SK-N-SH (cell line): ENCODE measurements at regions not wholly inside any gene's neighbourhood (a gene's known extent, or its start where the extent isn't known, plus 50 kb on each side); places are given as distances from the start of the nearest gene placed in this dataset.

Source experiments
- CTCF ChIA-PET: fragments of 300-600, 350-600 bp; formaldehyde crosslinking; extraction: SDS; loops from one replicate; lab custom pipeline; 2021; lab: Yijun Ruan, JAX
- POLR2A ChIA-PET: fragments of 350-600 bp; sonication (Branson Sonifier 250); formaldehyde crosslinking; extraction: SDS; loops from one replicate; lab custom pipeline; 2020; ENCODE audit warnings: antibody characterized with exemption, inconsistent platforms; lab: Yijun Ruan, JAX
- DNase-seq: peaks from one replicate; pipeline ENCODE4 v3.0.0; 2012
- H2AFZ ChIP-seq: fragments of 200-600 bp; sonication (generic); 2 replicates; pipeline ENCODE4 v1.8.1; 2016; ENCODE audit warnings: antibody characterized with exemption, mild to moderate bottlenecking, low read depth
- H3F3A ChIP-seq: fragments of 200-600 bp; sonication (generic); replicated peaks from 2 replicates; pipeline ENCODE3; 2016; ENCODE audit warnings: antibody characterized with exemption, mild to moderate bottlenecking; ENCODE audit not compliant: insufficient read depth
- H3K27ac ChIP-seq, 2 experiments: fragments of 200-500 bp in 1 of 2; fragments of 200-600 bp in 1 of 2; sonication (Bioruptor generic) in 1 of 2; sonication (generic), shearing (Covaris generic) in 1 of 2; 2 replicates each; pipeline versions ENCODE4 v1.5.1 to v1.6.1; 2014 to 2016; ENCODE audit warnings: low read depth in 2 of 2, inconsistent platforms in 1 of 2, low read length in 1 of 2, mild to moderate bottlenecking in 1 of 2, mixed read lengths in 1 of 2
- H3K27me3 ChIP-seq: fragments of 200-600 bp; sonication (generic), shearing (Covaris generic); 2 replicates; pipeline ENCODE4 v1.6.1; 2016; ENCODE audit warnings: mixed run types; ENCODE audit not compliant: insufficient read depth
- H3K36me3 ChIP-seq, 2 experiments: fragments of 200-500 bp in 1 of 2; fragments of 200-600 bp in 1 of 2; sonication (Bioruptor generic) in 1 of 2; sonication (generic) in 1 of 2; replicated peaks in 1 of 2; 2 replicates each; pipeline versions ENCODE3 to v1.5.1; 2014 to 2016; ENCODE audit warnings: low read length in 1 of 2, mild to moderate bottlenecking in 1 of 2; ENCODE audit not compliant: insufficient read depth in 2 of 2, control insufficient read depth in 1 of 2
- H3K4me1 ChIP-seq, 2 experiments: fragments of 200-500 bp in 1 of 2; fragments of 200-600 bp in 1 of 2; sonication (Bioruptor generic) in 1 of 2; sonication (generic), shearing (Covaris generic) in 1 of 2; 2 replicates each; pipeline versions ENCODE4 v1.5.1 to v1.6.1; 2014 to 2016; ENCODE audit warnings: low read depth in 1 of 2, low read length in 1 of 2, mixed run types in 1 of 2; ENCODE audit not compliant: insufficient read depth in 2 of 2, control insufficient read depth in 1 of 2
- H3K4me2 ChIP-seq: fragments of 200-600 bp; sonication (generic), shearing (Covaris generic); 2 replicates; pipeline ENCODE4 v1.6.1; 2017; ENCODE audit warnings: mixed run types
- H3K4me3 ChIP-seq, 2 experiments: fragments of 200-500 bp in 1 of 2; fragments of 200-600 bp in 1 of 2; sonication (Bioruptor generic) in 1 of 2; sonication (generic), shearing (Covaris generic) in 1 of 2; 2 replicates each; pipeline versions ENCODE4 v1.5.1 to v1.8.1; 2014 to 2016; ENCODE audit warnings: low read depth in 2 of 2, inconsistent platforms in 1 of 2, low read length in 1 of 2, mild to moderate bottlenecking in 1 of 2, mixed read lengths in 1 of 2, moderate library complexity in 1 of 2
- H3K79me2 ChIP-seq: fragments of 200-600 bp; sonication (generic); 2 replicates; pipeline ENCODE4 v1.8.1; 2017; ENCODE audit warnings: mild to moderate bottlenecking; ENCODE audit not compliant: insufficient read depth
- H3K9ac ChIP-seq: fragments of 200-600 bp; sonication (generic); 2 replicates; pipeline ENCODE4 v1.6.1; 2017; ENCODE audit warnings: mixed run types
- H3K9me2 ChIP-seq: fragments of 200-600 bp; sonication (generic); 2 replicates; pipeline ENCODE4 v1.6.1; 2017; ENCODE audit warnings: mixed run types
- H3K9me3 ChIP-seq: fragments of 200-600 bp; sonication (generic); 2 replicates; pipeline ENCODE4 v1.6.1; 2017; ENCODE audit warnings: mixed run types, mild to moderate bottlenecking, moderate library complexity
- H4K20me1 ChIP-seq: fragments of 200-600 bp; sonication (generic); 2 replicates; pipeline ENCODE4 v1.6.1; 2017; ENCODE audit warnings: mild to moderate bottlenecking, mixed run types; ENCODE audit not compliant: insufficient read depth
- CHD2 ChIP-seq: fragments of 150-350 bp; IDR thresholded peaks from 2 replicates; pipeline ENCODE4 v1.6.1; 2018; ENCODE audit warnings: low read length; ENCODE audit not compliant: partially characterized antibody
- CTCF ChIP-seq: fragments of 200-600 bp; sonication (generic); IDR thresholded peaks from 2 replicates; pipeline ENCODE4 v1.6.1; 2017; ENCODE audit warnings: antibody characterized with exemption, mild to moderate bottlenecking, moderate library complexity
- ELF1 ChIP-seq: IDR thresholded peaks from 2 replicates; pipeline ENCODE4 v1.4.0; 2012
- FOXJ3 ChIP-seq: sonication (generic); formaldehyde crosslinking; IDR thresholded peaks from 2 replicates; pipeline ENCODE4 v1.5.1; 2020; ENCODE audit warnings: mild to moderate bottlenecking, missing genetic modification reagents
- FOXM1 ChIP-seq: IDR thresholded peaks from 2 replicates; pipeline ENCODE4 v1.4.0; 2012; ENCODE audit warnings: low read depth, mild to moderate bottlenecking
- GABPA ChIP-seq: IDR thresholded peaks from 2 replicates; pipeline ENCODE4 v1.4.0; 2012; ENCODE audit warnings: low read depth, mild to moderate bottlenecking
- IRF3 ChIP-seq: fragments of 150-350 bp; IDR thresholded peaks from 2 replicates; pipeline ENCODE4 v1.6.1; 2016; ENCODE audit warnings: mild to moderate bottlenecking, low read depth, low read length
- MAX ChIP-seq: IDR thresholded peaks from 2 replicates; pipeline ENCODE4 v1.4.0; 2012; ENCODE audit warnings: low read depth
- NFIC ChIP-seq: IDR thresholded peaks from 2 replicates; pipeline ENCODE4 v1.4.0; 2012; ENCODE audit warnings: borderline replicate concordance
- NRF1 ChIP-seq: IDR thresholded peaks from 2 replicates; pipeline ENCODE4 v1.6.1; 2012; ENCODE audit warnings: low read depth, mild to moderate bottlenecking, low read length
- PBX3 ChIP-seq: IDR thresholded peaks from 2 replicates; pipeline ENCODE4; 2012
- RAD21 ChIP-seq: IDR thresholded peaks from 2 replicates; pipeline ENCODE4 v1.6.1; 2012; ENCODE audit warnings: mild to moderate bottlenecking, low read length
- RCOR1 ChIP-seq: fragments of 150-350 bp; IDR thresholded peaks from 2 replicates; pipeline ENCODE4 v1.6.1; 2017; ENCODE audit warnings: antibody characterized with exemption, low read length
- SMC3 ChIP-seq: IDR thresholded peaks from 2 replicates; pipeline ENCODE4 v1.6.1; 2012; ENCODE audit warnings: low read depth, low read length, improper control_type of control experiment
- TAF1 ChIP-seq: IDR thresholded peaks from 2 replicates; pipeline ENCODE4 v1.6.1; 2012; ENCODE audit warnings: low read depth, mild to moderate bottlenecking, low read length, moderate library complexity, borderline replicate concordance
- TCF12 ChIP-seq: IDR thresholded peaks from 2 replicates; pipeline ENCODE4 v1.4.0; 2012
- ZBTB33 ChIP-seq: IDR thresholded peaks from 2 replicates; pipeline ENCODE4 v1.4.0; 2012; ENCODE audit warnings: low read depth, borderline replicate concordance

GRCh38 chr12:102301547-102301946 lies 103.9 kb upstream of the PMCH start:
- no peak overlapping the region for H3K27ac ChIP-seq
- CTCF ChIA-PET = no interaction called here
- H2AFZ ChIP-seq = no peak overlapping the region
- DNase-seq = no peak
- H3K4me3 ChIP-seq = no peak overlapping the region
- 0 out of 2 replicates have a peak, but pooled peaks cover 4% of the 10 kb centered on the region for H3K9me3 ChIP-seq
- no peaks in the 10 kb centered on the region for H3K27me3 ChIP-seq
- H3F3A ChIP-seq = peaks cover 3% of the 10 kb centered on the region
- H4K20me1 ChIP-seq = no peaks in the 10 kb centered on the region
- POLR2A ChIA-PET = no interaction called here
- no peaks in the 10 kb centered on the region for H3K79me2 ChIP-seq
- H3K9me2 ChIP-seq = no peaks in the 10 kb centered on the region
- no peak overlapping the region for H3K4me2 ChIP-seq
- H3K9ac ChIP-seq = no peak overlapping the region
- H3K4me1 ChIP-seq = no peaks in the 10 kb centered on the region
- no peak for TF ChIP-seq NFIC
- no peak for TF ChIP-seq FOXM1
- no peak for TF ChIP-seq FOXJ3
- TF ChIP-seq TAF1 = no peak
- TF ChIP-seq PBX3 = no peak
- TF ChIP-seq CHD2 = no peak
- no peak for TF ChIP-seq TCF12
- no peak for TF ChIP-seq NRF1
- no peak for TF ChIP-seq GABPA
- no peak for TF ChIP-seq ELF1
- TF ChIP-seq, all 33 proteins: peak for 0
- no peaks in the 10 kb centered on the region for H3K36me3 ChIP-seq

GRCh38 chr12:102300824-102301461 lies 103.3 kb upstream of the PMCH start:
- H3K4me1 ChIP-seq = no peaks in the 10 kb centered on the region
- no peak overlapping the region for H3K4me3 ChIP-seq
- H3K79me2 ChIP-seq = no peaks in the 10 kb centered on the region
- H3K27ac ChIP-seq = no peak overlapping the region
- no peaks in the 10 kb centered on the region for H3K9me2 ChIP-seq
- peak; percentile 8 for DNase-seq
- H3K36me3 ChIP-seq = no peaks in the 10 kb centered on the region
- no peak overlapping the region for H3K4me2 ChIP-seq
- H3K9me3 ChIP-seq = 0 out of 2 replicates have a peak, but pooled peaks cover 4% of the 10 kb centered on the region
- no peak overlapping the region for H3K9ac ChIP-seq
- H3F3A ChIP-seq = peaks cover 3% of the 10 kb centered on the region
- no peak for TF ChIP-seq ELF1
- TF ChIP-seq CTCF = peak; percentile 44
- TF ChIP-seq ZBTB33 = no peak
- peak; percentile 41 for TF ChIP-seq RAD21
- no peak for TF ChIP-seq IRF3
- no peak for TF ChIP-seq RCOR1
- TF ChIP-seq SMC3 = peak; percentile 23; the same call in 1 of the 2 replicates
- no peak for TF ChIP-seq MAX
- ChIA-PET POLR2A (no interaction called here), CTCF (interaction anchor here (0.8 to 1.4 kb wide), 2 partner anchors 111 to 163 kb away, joined by 3 read pairs; no protein-coding TSS in a partner anchor)
- no peaks in the 10 kb centered on the region for H3K27me3 ChIP-seq
- no peak overlapping the region for H2AFZ ChIP-seq
- no peaks in the 10 kb centered on the region for H4K20me1 ChIP-seq
